CD4-positive, alpha-beta T cell (primary cell): ENCODE measurements at regions not wholly inside any gene's neighbourhood (a gene's known extent, or its start where the extent isn't known, plus 50 kb on each side); places are given as distances from the start of the nearest gene placed in this dataset.

Source experiments
- ATAC-seq: fragments of 200-7000 bp; cut with Tn5 transposase; one replicate; pipeline ENCODE4 v1.10.0; 2022; ENCODE audit warnings: mild to moderate bottlenecking; ENCODE audit not compliant: poor library complexity
- CTCF ChIA-PET: fragments of 350-600 bp; sonication (Branson Sonifier 250); formaldehyde crosslinking; loops from one replicate; lab custom pipeline; 2021; ENCODE audit warnings: antibody characterized with exemption, inconsistent platforms; lab: Charles Lee
- POLR2A ChIA-PET: fragments of 350-600 bp; sonication (Branson Sonifier 250); formaldehyde crosslinking; loops from one replicate; lab custom pipeline; 2021; ENCODE audit warnings: antibody characterized with exemption, inconsistent platforms; lab: Charles Lee
- DNase-seq, 14 experiments: peaks; one replicate each; pipeline ENCODE4 v3.0.0-alpha.2; 2013 to 2020; ENCODE audit warnings: mixed read lengths in 2 of 14
- H3K27ac ChIP-seq, 2 donors: one replicate each; pipeline versions ENCODE4 v1.5.1 to v1.7.0; 2013; ENCODE audit warnings: low read length in 2 of 2, low read depth in 1 of 2, mild to moderate bottlenecking in 1 of 2
- H3K27me3 ChIP-seq, 2 experiments: 1 replicate in 1 of 2; 2 replicates in 1 of 2; pipeline versions ENCODE4 v1.6.1 to v1.7.0; 2013; ENCODE audit warnings: low read length in 2 of 2, control low read depth in 1 of 2, mild to moderate bottlenecking in 1 of 2, moderate library complexity in 1 of 2; ENCODE audit not compliant: insufficient read depth in 2 of 2, control insufficient read depth in 1 of 2
- H3K36me3 ChIP-seq: one replicate; pipeline ENCODE4 v1.6.1; 2013; ENCODE audit warnings: low read length, control low read depth; ENCODE audit not compliant: insufficient read depth
- H3K4me1 ChIP-seq: one replicate; pipeline ENCODE4 v1.6.1; 2013; ENCODE audit warnings: low read length, control low read depth; ENCODE audit not compliant: insufficient read depth
- H3K4me3 ChIP-seq: one replicate; pipeline ENCODE4 v1.5.1; 2013; ENCODE audit warnings: mild to moderate bottlenecking, low read length, moderate library complexity
- H3K9me3 ChIP-seq, 2 experiments: 1 replicate in 1 of 2; 2 replicates in 1 of 2; pipeline versions ENCODE4 v1.6.1 to v1.7.0; 2013; ENCODE audit warnings: low read length in 2 of 2, mild to moderate bottlenecking in 2 of 2, control low read depth in 1 of 2, moderate library complexity in 1 of 2; ENCODE audit not compliant: control insufficient read depth in 1 of 2, insufficient read depth in 1 of 2
- H3K27ac Mint-ChIP-seq: one replicate; pipeline ENCODE4 v1.8.0; 2020; ENCODE audit warnings: mixed read lengths
- H3K27me3 Mint-ChIP-seq: one replicate; pipeline ENCODE4 v1.8.0; 2021; ENCODE audit warnings: mixed read lengths
- H3K36me3 Mint-ChIP-seq: one replicate; pipeline ENCODE4 v1.8.0; 2021; ENCODE audit warnings: low read depth, mixed read lengths
- H3K4me1 Mint-ChIP-seq: one replicate; pipeline ENCODE4 v1.8.0; 2021; ENCODE audit warnings: low read depth, mixed read lengths
- H3K4me3 Mint-ChIP-seq: one replicate; pipeline ENCODE4 v1.8.0; 2020; ENCODE audit warnings: mild to moderate bottlenecking, mixed read lengths
- H3K9me3 Mint-ChIP-seq: one replicate; pipeline ENCODE4 v1.8.0; 2020; ENCODE audit warnings: mixed read lengths
- CTCF ChIP-seq: fragments of 200-600 bp; IDR thresholded peaks from one replicate; pipeline ENCODE4 v1.8.0; 2022; ENCODE audit warnings: antibody characterized with exemption, mild to moderate bottlenecking
- intact Hi-C, 2 experiments: fragments of 100-400 bp; cut with DNase I in 1 of 2; cut with micrococcal nuclease in 1 of 2; formaldehyde crosslinking; loops; one replicate each; pipeline versions ENCODE4 v1.15.1 to v1.9.0; 2023 to 2025; cut with DNase I, micrococcal nuclease

- peak in 5 of 14 experiments; percentile 23 to 60 (median 29) for DNase-seq
Measured at GRCh38 chr2:204023088-204023487, 86.5 kb downstream of the ICOS start.

GRCh38 chr2:204024503-204024902 lies 87.9 kb downstream of the ICOS start:
- Mint-ChIP-seq H3K4me3 (no peak overlapping the region), H3K27ac (no peak overlapping the region), H3K36me3 (no peaks in the 10 kb centered on the region), H3K9me3 (no peaks in the 10 kb centered on the region), H3K27me3 (no peaks in the 10 kb centered on the region), H3K4me1 (peaks cover 36% of the 10 kb centered on the region)
- Histone ChIP-seq H3K9me3 (no peaks in the 10 kb centered on the region), H3K4me3 (no peak overlapping the region), H3K4me1 (peaks cover 22% of the 10 kb centered on the region), H3K27ac (no peak overlapping the region), H3K27me3 (no peaks in the 10 kb centered on the region), H3K36me3 (no peaks in the 10 kb centered on the region)
- TF ChIP-seq CTCF = peak; percentile 30
- peak in 4 of 14 experiments; percentile 21 to 43 (median 36) for DNase-seq
- ChIA-PET POLR2A (interaction anchor here (0.7 kb wide), 1 partner anchor 11 kb away, joined by 3 read pairs; no protein-coding TSS in a partner anchor), CTCF (interaction anchor here (0.8 kb wide), 1 partner anchor 11 kb away, joined by 3 read pairs; no protein-coding TSS in a partner anchor)
- no peak for ATAC-seq
- intact Hi-C loops = no loop called here

More at GRCh38 chr2:204023088-204023487, 86.5 kb downstream of the ICOS start:
- Histone ChIP-seq H3K27ac (no peak overlapping the region), H3K27me3 (no peaks in the 10 kb centered on the region), H3K36me3 (no peaks in the 10 kb centered on the region), H3K9me3 (no peaks in the 10 kb centered on the region), H3K4me3 (no peak overlapping the region), H3K4me1 (peaks cover 22% of the 10 kb centered on the region)
- no peak for TF ChIP-seq CTCF
- CTCF ChIA-PET = interaction anchor here (1.0 to 1.2 kb wide), 3 partner anchors 9 to 49 kb away, joined by 3 read pairs; no protein-coding TSS in a partner anchor
- POLR2A ChIA-PET = interaction anchor here (0.8 to 1.9 kb wide), 3 partner anchors 24 to 36 kb away, joined by 3 to 11 read pairs (median 3); no protein-coding TSS in a partner anchor
- H3K4me3 Mint-ChIP-seq = no peak overlapping the region
- no peaks in the 10 kb centered on the region for H3K36me3 Mint-ChIP-seq
- peak overlapping the region; percentile 52 for H3K27ac Mint-ChIP-seq
- intact Hi-C loops = no loop called here
- ATAC-seq = peak; percentile 68
- no peaks in the 10 kb centered on the region for H3K27me3 Mint-ChIP-seq
- peaks cover 38% of the 10 kb centered on the region for H3K4me1 Mint-ChIP-seq
- H3K9me3 Mint-ChIP-seq = no peaks in the 10 kb centered on the region

- CTCF ChIA-PET = interaction anchor here (0.8 kb wide), 1 partner anchor 12 kb away, joined by 3 read pairs; no protein-coding TSS in a partner anchor
- H3K4me3 ChIP-seq = no peak overlapping the region
- Mint-ChIP-seq H3K4me3 (no peak overlapping the region), H3K9me3 (no peaks in the 10 kb centered on the region), H3K27me3 (no peaks in the 10 kb centered on the region), H3K36me3 (no peaks in the 10 kb centered on the region), H3K4me1 (peaks cover 31% of the 10 kb centered on the region), H3K27ac (no peak overlapping the region)
- no peaks in the 10 kb centered on the region for H3K27me3 ChIP-seq
- no peaks in the 10 kb centered on the region for H3K36me3 ChIP-seq
- no peaks in the 10 kb centered on the region for H3K9me3 ChIP-seq
- ATAC-seq (no peak), DNase-seq (no peak)
- H3K4me1 ChIP-seq = peaks cover 22% of the 10 kb centered on the region
- no peak overlapping the region for H3K27ac ChIP-seq
- no peak for TF ChIP-seq CTCF
- POLR2A ChIA-PET = interaction anchor here (1.3 kb wide), 1 partner anchor 14 kb away, joined by 3 read pairs; no protein-coding TSS in a partner anchor
- intact Hi-C loops = loop anchor here in 1 of 2 experiments (5.0 kb wide), 1 partner anchor 152 kb away; no protein-coding TSS in a partner anchor
Measured at GRCh38 chr2:204024906-204025475, 88.4 kb downstream of the ICOS start.
